ENCODE measurements at regions not wholly inside any gene's neighbourhood (a gene's known extent, or its start where the extent isn't known, plus 50 kb on each side); places are given as distances from the start of the nearest gene placed in this dataset.

DNA sequence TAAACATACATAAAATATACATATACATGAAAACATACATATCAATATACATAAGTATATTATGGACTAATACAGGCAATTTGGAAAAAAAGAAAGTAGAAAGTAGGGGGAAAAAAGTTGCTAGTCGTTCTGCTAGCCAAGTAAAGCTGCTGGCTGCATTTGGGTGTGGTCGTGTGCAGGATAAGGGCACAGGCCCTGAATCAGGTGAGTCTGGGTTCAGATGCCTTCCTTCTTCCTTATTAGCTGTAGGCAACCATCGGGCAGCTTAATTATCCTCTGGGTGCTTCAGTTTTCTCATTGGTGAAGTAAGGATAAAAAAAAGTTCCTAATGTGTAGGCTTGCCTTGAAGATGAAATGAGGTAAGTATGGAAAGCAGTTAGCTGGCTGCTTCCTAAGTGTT, 59.2 kb upstream of the SPRY4 start:
- TF ChIP-seq POLR2A (IDR thresholded peaks at IDR 0.05; ENCODE audit: insufficient read depth in 1 of 2, low read depth in 2 of 2, low read length in 2 of 2) (no peak), EZH2 (conservative IDR thresholded peaks at IDR 0.05; ENCODE audit: low read depth, low read length) (no peak), ZBTB42 (CRISPR knock-in tag; IDR thresholded peaks at IDR 0.05) (no peak), ZNF510 (CRISPR knock-in tag; IDR thresholded peaks at IDR 0.05; ENCODE audit: low read depth) (no peak), NR0B2 (CRISPR knock-in tag; IDR thresholded peaks at IDR 0.05) (no peak)
